NT2/D1 (cell line): ENCODE measurements at regions not wholly inside any gene's neighbourhood (a gene's known extent, or its start where the extent isn't known, plus 50 kb on each side); places are given as distances from the start of the nearest gene placed in this dataset.

Experiments
- SUZ12 ChIP-seq: IDR thresholded peaks from 2 replicates; pipeline ENCODE4 v1.6.1; 2011; ENCODE audit not compliant: insufficient read length, insufficient read depth; ENCODE audit errors: extremely low read depth
- YY1 ChIP-seq: IDR thresholded peaks from 2 replicates; pipeline ENCODE4 v1.6.1; 2011; ENCODE audit not compliant: insufficient read length, insufficient read depth
- ZNF274 ChIP-seq: IDR thresholded peaks from 2 replicates; pipeline ENCODE4 v1.6.1; 2011; ENCODE audit warnings: mild to moderate bottlenecking, low read depth, low read length

GRCh38 chr12:22130671-22131070 is 84.7 kb downstream of the CMAS start:
- TF ChIP-seq ZNF274 (no peak), YY1 (no peak), SUZ12 (no peak)
